Keratinocyte (primary cell): ENCODE measurements at regions not wholly inside any gene's neighbourhood (a gene's known extent, or its start where the extent isn't known, plus 50 kb on each side); places are given as distances from the start of the nearest gene placed in this dataset.

Experiments
- DNase-seq: peaks from one replicate; pipeline ENCODE4 v3.0.0-alpha.2; 2011; ENCODE audit warnings: low read depth, missing footprints, low spot score
- FAIRE-seq: peaks from 2 replicates; lab custom pipeline; 2011; peaks lifted over from hg19 to GRCh38; lab: Jason Lieb, UNC
- H2AFZ ChIP-seq: 2 replicates; pipeline ENCODE4 v1.6.0; 2012; ENCODE audit warnings: low read length, control low read depth, inconsistent platforms; ENCODE audit not compliant: control insufficient read depth
- H3K27ac ChIP-seq: 2 replicates; pipeline ENCODE4 v1.5.1; 2011; ENCODE audit warnings: low read length; ENCODE audit not compliant: control insufficient read depth, insufficient read depth
- H3K27me3 ChIP-seq: 3 replicates; pipeline ENCODE4 v1.6.0; 2011; ENCODE audit warnings: low read length; ENCODE audit not compliant: control insufficient read depth, insufficient read depth; ENCODE audit errors: extremely low read depth
- H3K36me3 ChIP-seq, 2 experiments: 2 replicates in 1 of 2; 3 replicates in 1 of 2; pipeline ENCODE4 v1.5.1; 2011; ENCODE audit warnings: low read length in 2 of 2, mild to moderate bottlenecking in 1 of 2; ENCODE audit not compliant: control insufficient read depth in 2 of 2, insufficient read depth in 2 of 2; ENCODE audit errors: extremely low read depth in 1 of 2
- H3K4me1 ChIP-seq: 3 replicates; pipeline ENCODE4 v1.5.1; 2011; ENCODE audit warnings: low read length; ENCODE audit not compliant: control insufficient read depth, insufficient read depth; ENCODE audit errors: extremely low read depth
- H3K4me2 ChIP-seq: 3 replicates; pipeline ENCODE4 v1.6.0; 2011; ENCODE audit warnings: low read depth, low read length; ENCODE audit not compliant: control insufficient read depth, insufficient read depth; ENCODE audit errors: extremely low read depth
- H3K4me3 ChIP-seq, 3 experiments: fragments of 200-600 bp in 1 of 3; sonication (generic) in 1 of 3; 2 replicates in 2 of 3; 3 replicates in 1 of 3; pipeline ENCODE4 v1.5.1; 2011 to 2016; ENCODE audit warnings: low read length in 3 of 3, mild to moderate bottlenecking in 3 of 3, control low read depth in 2 of 3, inconsistent platforms in 1 of 3, low read depth in 1 of 3, mixed read lengths in 1 of 3, mixed run types in 1 of 3, moderate library complexity in 1 of 3; ENCODE audit not compliant: control insufficient read depth in 2 of 3, insufficient read depth in 2 of 3; ENCODE audit errors: extremely low read depth in 1 of 3
- H3K79me2 ChIP-seq: 2 replicates; pipeline ENCODE4 v1.6.0; 2012; ENCODE audit warnings: low read length; ENCODE audit not compliant: control insufficient read depth, insufficient read depth
- H3K9ac ChIP-seq: 3 replicates; pipeline ENCODE4 v1.6.0; 2011; ENCODE audit warnings: low read length; ENCODE audit not compliant: control insufficient read depth, insufficient read depth; ENCODE audit errors: extremely low read depth
- H3K9me1 ChIP-seq: 3 replicates; pipeline ENCODE4 v1.6.0; 2011; ENCODE audit warnings: low read length; ENCODE audit not compliant: control insufficient read depth, insufficient read depth; ENCODE audit errors: extremely low read depth
- H3K9me3 ChIP-seq: 2 replicates; pipeline ENCODE4 v1.5.1; 2012; ENCODE audit warnings: low read depth, low read length; ENCODE audit not compliant: control insufficient read depth
- H4K20me1 ChIP-seq: 3 replicates; pipeline ENCODE4 v1.6.0; 2011; ENCODE audit warnings: low read length; ENCODE audit not compliant: control insufficient read depth, insufficient read depth; ENCODE audit errors: extremely low read depth
- EZH2 ChIP-seq: IDR thresholded peaks from one replicate; pipeline ENCODE4 v1.6.1; 2012; ENCODE audit warnings: inconsistent platforms, mild to moderate bottlenecking, low read length, moderate library complexity
- dilution Hi-C: fragments of 300-500 bp; cut with MboI; formaldehyde crosslinking; loops from one replicate; pipeline ENCODE4 v1.7.0; 2020; ENCODE audit warnings: low sequenced_read_pairs; ENCODE audit not compliant: extremely low pct_ligation_motif_present
- TF ChIP-seq, protein P1 (sequence below), 3 experiments: IDR thresholded peaks in 1 of 3; conservative IDR thresholded peaks in 1 of 3; optimal IDR thresholded peaks in 1 of 3; 2 replicates in 2 of 3; 3 replicates in 1 of 3; pipeline versions ENCODE3 to v1.5.1; 2011; ENCODE audit warnings: low read length in 3 of 3, mild to moderate bottlenecking in 3 of 3, moderate library complexity in 2 of 3, control low read depth in 1 of 3, inconsistent platforms in 1 of 3; ENCODE audit not compliant: insufficient read depth in 2 of 3; ENCODE audit errors: extremely low read depth in 1 of 3

DNA sequence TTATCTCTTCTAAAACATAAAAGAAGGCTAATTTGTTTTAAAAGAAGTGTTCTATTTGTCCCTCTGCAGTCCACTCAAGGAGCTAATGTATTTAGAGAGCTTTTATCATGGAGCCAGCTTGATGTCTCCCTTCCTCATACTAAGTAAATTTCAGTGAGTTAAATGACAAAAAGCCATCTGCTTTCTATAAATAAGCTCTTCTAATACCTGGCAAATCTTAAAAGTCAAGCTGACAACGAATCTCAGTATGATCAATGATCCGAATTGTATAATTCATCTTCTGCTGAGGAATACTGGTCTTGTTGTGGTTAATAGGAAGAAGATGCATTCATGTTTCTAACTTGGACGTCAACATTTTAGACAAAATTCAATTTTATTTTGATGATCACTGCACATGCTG lies 1390.7 kb downstream of the CDH8 start:
- Histone ChIP-seq H3K4me3 (no peak overlapping the region), H3K27ac (no peak overlapping the region), H3K9me3 (peaks cover 2% of the 10 kb centered on the region), H4K20me1 (no peaks in the 10 kb centered on the region), H3K36me3 (no peaks in the 10 kb centered on the region), H3K79me2 (no peaks in the 10 kb centered on the region), H2AFZ (no peak overlapping the region), H3K4me1 (peaks cover 20% of the 10 kb centered on the region), H3K4me2 (no peak overlapping the region), H3K9me1 (no peaks in the 10 kb centered on the region), H3K9ac (no peak overlapping the region), H3K27me3 (no peaks in the 10 kb centered on the region)
- TF ChIP-seq, protein P1, sequence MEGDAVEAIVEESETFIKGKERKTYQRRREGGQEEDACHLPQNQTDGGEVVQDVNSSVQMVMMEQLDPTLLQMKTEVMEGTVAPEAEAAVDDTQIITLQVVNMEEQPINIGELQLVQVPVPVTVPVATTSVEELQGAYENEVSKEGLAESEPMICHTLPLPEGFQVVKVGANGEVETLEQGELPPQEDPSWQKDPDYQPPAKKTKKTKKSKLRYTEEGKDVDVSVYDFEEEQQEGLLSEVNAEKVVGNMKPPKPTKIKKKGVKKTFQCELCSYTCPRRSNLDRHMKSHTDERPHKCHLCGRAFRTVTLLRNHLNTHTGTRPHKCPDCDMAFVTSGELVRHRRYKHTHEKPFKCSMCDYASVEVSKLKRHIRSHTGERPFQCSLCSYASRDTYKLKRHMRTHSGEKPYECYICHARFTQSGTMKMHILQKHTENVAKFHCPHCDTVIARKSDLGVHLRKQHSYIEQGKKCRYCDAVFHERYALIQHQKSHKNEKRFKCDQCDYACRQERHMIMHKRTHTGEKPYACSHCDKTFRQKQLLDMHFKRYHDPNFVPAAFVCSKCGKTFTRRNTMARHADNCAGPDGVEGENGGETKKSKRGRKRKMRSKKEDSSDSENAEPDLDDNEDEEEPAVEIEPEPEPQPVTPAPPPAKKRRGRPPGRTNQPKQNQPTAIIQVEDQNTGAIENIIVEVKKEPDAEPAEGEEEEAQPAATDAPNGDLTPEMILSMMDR (optimal IDR thresholded peaks at IDR 0.05 in 1 of 3, IDR thresholded peaks at IDR 0.05 in 1 of 3, conservative IDR thresholded peaks at IDR 0.05 in 1 of 3; ENCODE audit: extremely low read depth in 1 of 3, insufficient read depth in 2 of 3, low read length in 3 of 3) = no peak
- TF ChIP-seq EZH2 = no peak
- dilution Hi-C loops = no loop called here
- no peak for FAIRE-seq
- DNase-seq = no peak

- Histone ChIP-seq H3K4me1 (peaks cover 7% of the 10 kb centered on the region), H3K4me2 (peak overlapping the region; percentile 34), H3K79me2 (no peaks in the 10 kb centered on the region), H3K4me3 (no peak overlapping the region), H4K20me1 (no peaks in the 10 kb centered on the region), H3K27ac (peak overlapping the region; percentile 61), H3K36me3 (no peaks in the 10 kb centered on the region), H3K27me3 (no peaks in the 10 kb centered on the region), H2AFZ (no peak overlapping the region), H3K9me1 (no peaks in the 10 kb centered on the region), H3K9me3 (peaks cover 2% of the 10 kb centered on the region), H3K9ac (no peak overlapping the region)
- FAIRE-seq = peak; percentile 92
- TF ChIP-seq, protein P1 (optimal IDR thresholded peaks at IDR 0.05 in 1 of 3, IDR thresholded peaks at IDR 0.05 in 1 of 3, conservative IDR thresholded peaks at IDR 0.05 in 1 of 3; ENCODE audit: extremely low read depth in 1 of 3, insufficient read depth in 2 of 3, low read length in 3 of 3) = no peak
- TF ChIP-seq EZH2 = no peak
- dilution Hi-C loops = no loop called here
- DNase-seq = peak; percentile 80
These were observed 1393.3 kb downstream of the CDH8 start for GRCh38 chr16:60642956-60643355.
